Left cardiac atrium (tissue), 4 donors: ENCODE measurements at regions not wholly inside any gene's neighbourhood (a gene's known extent, or its start where the extent isn't known, plus 50 kb on each side); places are given as distances from the start of the nearest gene placed in this dataset.
"Not testable (repeated sequence)": the region's sequence is repeated elsewhere in the genome, so short reads cannot be mapped to it uniquely, and the experiment has no call there.

Source experiments
- ATAC-seq, 2 donors: fragments of 200-7000 bp; cut with Tn5 transposase; one replicate each; pipeline ENCODE4 v1.9.1; 2020; ENCODE audit warnings: mild to moderate bottlenecking in 2 of 2, moderate library complexity in 2 of 2
- DNase-seq: peaks from one replicate; pipeline ENCODE4 v3.0.0-alpha.2; 2020
- intact Hi-C, 2 donors: fragments of 100-400 bp; cut with DNase I; formaldehyde crosslinking; loops; one replicate each; pipeline versions ENCODE4 v1.14.1 to v1.15.1; 2022 to 2023
- donor health status: DM: no; HTN: yes; CAD: no.
- donor health status: DM: no; HTN: yes; CAD: no; lungs with severe emphysema.
- donor health status: DM: yes; HTN: yes; CAD: no.
- donor health status: Dilated cardiomyopathy.

- no peak for ATAC-seq
- intact Hi-C loops = no loop called here
- no peak for DNase-seq
Measured at GRCh38 chr5:130427222-130427955, 523.1 kb downstream of the CHSY3 start.

- DNase-seq = no peak
- no peak for ATAC-seq
Measured at GRCh38 chr5:130425424-130425823, 521.2 kb downstream of the CHSY3 start.

GRCh38 chr5:130424341-130424740 lies 520.1 kb downstream of the CHSY3 start:
- DNase-seq (no peak), ATAC-seq (no peak)
- intact Hi-C loops = no loop called here

More at GRCh38 chr5:130425424-130425823, 521.2 kb downstream of the CHSY3 start:
- intact Hi-C loops = no loop called here

- intact Hi-C loops = no loop called here
- DNase-seq (no peak), ATAC-seq (no peak)
Measured at GRCh38 chr5:130402906-130403305, 498.6 kb downstream of the CHSY3 start.

GRCh38 chr5:130400091-130400490 lies 495.8 kb downstream of the CHSY3 start:
- intact Hi-C loops = no loop called here
- DNase-seq (no peak), ATAC-seq (no peak)

- intact Hi-C loops = no loop called here
- ATAC-seq = no peak
- no peak for DNase-seq
Measured at GRCh38 chr5:130398825-130399224, 494.6 kb downstream of the CHSY3 start.

- ATAC-seq, DNase-seq, intact Hi-C loops: not testable (repeated sequence)
Measured at GRCh38 chr5:130397727-130398126, 493.5 kb downstream of the CHSY3 start.

GRCh38 chr5:130397132-130397531 lies 492.9 kb downstream of the CHSY3 start:
- no peak for DNase-seq
- intact Hi-C loops = no loop called here
- ATAC-seq = no peak

- intact Hi-C loops, ATAC-seq, DNase-seq: not testable (repeated sequence)
Measured at GRCh38 chr5:130391727-130392264, 487.5 kb downstream of the CHSY3 start.

GRCh38 chr5:130386155-130386554 lies 481.9 kb downstream of the CHSY3 start:
- intact Hi-C loops = no loop called here
- ATAC-seq = no peak
- no peak for DNase-seq

GRCh38 chr5:130385656-130386055 lies 481.4 kb downstream of the CHSY3 start:
- ATAC-seq (no peak), DNase-seq (no peak)
- intact Hi-C loops = no loop called here

- intact Hi-C loops = no loop called here
- no peak for ATAC-seq
- DNase-seq = no peak
Measured at GRCh38 chr5:130365956-130366355, 461.7 kb downstream of the CHSY3 start.

GRCh38 chr5:130350131-130350530 lies 445.9 kb downstream of the CHSY3 start:
- ATAC-seq (no peak), DNase-seq (no peak)
- intact Hi-C loops = no loop called here

- ATAC-seq (peak in 1 of 2 donors; percentile 68), DNase-seq (no peak)
- intact Hi-C loops = no loop called here
Measured at GRCh38 chr5:130337179-130337888, 433.1 kb downstream of the CHSY3 start.

GRCh38 chr5:130335117-130335516 lies 430.9 kb downstream of the CHSY3 start:
- intact Hi-C loops = no loop called here
- DNase-seq (no peak), ATAC-seq (no peak)

GRCh38 chr5:130333089-130333488 lies 428.8 kb downstream of the CHSY3 start:
- ATAC-seq (peak in 1 of 2 donors; percentile 55), DNase-seq (no peak)
- intact Hi-C loops = no loop called here

GRCh38 chr5:130331332-130331731 lies 427.1 kb downstream of the CHSY3 start:
- intact Hi-C loops = no loop called here

GRCh38 chr5:130324953-130325671 lies 420.8 kb downstream of the CHSY3 start:
- DNase-seq = no peak
- no peak for ATAC-seq
- intact Hi-C loops = no loop called here

More at GRCh38 chr5:130331332-130331731, 427.1 kb downstream of the CHSY3 start:
- DNase-seq (no peak), ATAC-seq (no peak)

GRCh38 chr5:130323804-130324454 lies 419.7 kb downstream of the CHSY3 start:
- ATAC-seq (no peak), DNase-seq (no peak)
- intact Hi-C loops = no loop called here
